Ureter (tissue), 1 donor: ENCODE measurements at regions not wholly inside any gene's neighbourhood (a gene's known extent, or its start where the extent isn't known, plus 50 kb on each side); places are given as distances from the start of the nearest gene placed in this dataset.

ENCODE experiments used
- DNase-seq: peaks from one replicate; pipeline ENCODE4 v3.0.0-alpha.2; 2020; ENCODE audit warnings: low spot score
- donor health status: DM: yes; HTN: yes; CAD: no.

- DNase-seq = no peak
Observed at GRCh38 chr20:50258790-50259483, 68.3 kb downstream of the CEBPB start.

GRCh38 chr20:50259705-50260478 lies 69.3 kb downstream of the CEBPB start:
- no peak for DNase-seq

GRCh38 chr20:50260479-50261221 lies 70.0 kb downstream of the CEBPB start:
- no peak for DNase-seq

GRCh38 chr20:50261471-50262212 lies 71.0 kb downstream of the CEBPB start:
- no peak for DNase-seq

- no peak for DNase-seq
Observed at GRCh38 chr20:50263831-50264230, 73.2 kb downstream of the CEBPB start.

- DNase-seq = no peak
Observed at GRCh38 chr20:50264534-50265145, 74.0 kb downstream of the CEBPB start.

- DNase-seq = no peak
Observed at GRCh38 chr20:50265245-50265946, 74.8 kb downstream of the CEBPB start.

GRCh38 chr20:50266293-50267040 lies 75.8 kb downstream of the CEBPB start:
- DNase-seq = no peak

- DNase-seq = no peak
Observed at GRCh38 chr20:50267041-50267865, 76.6 kb downstream of the CEBPB start.

- no peak for DNase-seq
Observed at GRCh38 chr20:50267866-50268219, 77.2 kb downstream of the CEBPB start.

- no peak for DNase-seq
Observed at GRCh38 chr20:50269091-50270033, 78.7 kb downstream of the CEBPB start.

GRCh38 chr20:50270034-50270395 lies 79.4 kb downstream of the CEBPB start:
- no peak for DNase-seq

GRCh38 chr20:50270569-50270968 lies 79.9 kb downstream of the CEBPB start:
- no peak for DNase-seq

- no peak for DNase-seq
Observed at GRCh38 chr20:50271176-50271575, 80.5 kb downstream of the CEBPB start.

- DNase-seq = no peak
Observed at GRCh38 chr20:50271612-50272011, 81.0 kb downstream of the CEBPB start.

- DNase-seq = no peak
Observed at GRCh38 chr20:50272030-50272723, 81.5 kb downstream of the CEBPB start.

- no peak for DNase-seq
Observed at GRCh38 chr20:50272724-50273446, 82.3 kb downstream of the CEBPB start.
